ENCODE measurements at regions not wholly inside any gene's neighbourhood (a gene's known extent, or its start where the extent isn't known, plus 50 kb on each side); places are given as distances from the start of the nearest gene placed in this dataset.
"Not testable (repeated sequence)": the region's sequence is repeated elsewhere in the genome, so short reads cannot be mapped to it uniquely, and the experiment has no call there.

- H3K36me3 ChIP-seq (ENCODE audit: control insufficient read depth in 2 of 4, insufficient read depth in 4 of 4, low read length in 3 of 4); H3K79me2 ChIP-seq (ENCODE audit: control insufficient read depth in 1 of 2, insufficient read depth in 2 of 2, low read length in 2 of 2); H3K56ac ChIP-seq (replicated peaks; ENCODE audit: insufficient read length, low read depth, low read length); H3K79me1 ChIP-seq (ENCODE audit: low read depth, low read length); H4K91ac ChIP-seq (replicated peaks; ENCODE audit: insufficient read length, low read length); H3K23me2 ChIP-seq (ENCODE audit: low read depth, low read length); H4K5ac ChIP-seq (ENCODE audit: insufficient read length, low read depth, low read length); H3K23ac ChIP-seq (ENCODE audit: insufficient read length); H3K27ac ChIP-seq (ENCODE audit: low read depth, low read length); H3K18ac ChIP-seq (ENCODE audit: extremely low read depth, low read length); POLR2A ChIA-PET (ENCODE audit: partially characterized antibody); H2AK5ac ChIP-seq (ENCODE audit: low read depth, low read length); H2BK12ac ChIP-seq (ENCODE audit: low read depth, low read length); H3K9ac ChIP-seq (replicated peaks in 1 of 4; ENCODE audit: extremely low read depth in 1 of 4, low read depth in 3 of 4, low read length in 3 of 4); H3K27me3 ChIP-seq (replicated peaks in 1 of 4; ENCODE audit: control insufficient read depth in 3 of 4, extremely low read depth in 1 of 4, insufficient read depth in 3 of 4, low read length in 3 of 4); H4K20me1 ChIP-seq (replicated peaks in 1 of 2; ENCODE audit: control insufficient read depth in 1 of 2, insufficient read depth in 2 of 2, low read length in 2 of 2); FAIRE-seq; H4K8ac ChIP-seq (ENCODE audit: extremely low read depth, insufficient read depth, low read length); H3K14ac ChIP-seq (ENCODE audit: insufficient read length); H2BK20ac ChIP-seq (ENCODE audit: low read length); DNase-seq (ENCODE audit: low read depth in 1 of 2, low spot score in 2 of 2); CTCF ChIA-PET (ENCODE audit: partially characterized antibody); H3K9me3 ChIP-seq (ENCODE audit: insufficient read depth in 2 of 2, low read depth in 1 of 2, low read length in 1 of 2); H3K4me1 ChIP-seq (replicated peaks in 1 of 4; ENCODE audit: control insufficient read depth in 3 of 4, insufficient read depth in 4 of 4, low read length in 3 of 4); H2AFZ ChIP-seq (ENCODE audit: low read length); H3K4me3 ChIP-seq (ENCODE audit: extremely low read depth in 1 of 4, insufficient read depth in 2 of 4, low read depth in 3 of 4, low read length in 4 of 4); H2BK15ac ChIP-seq (ENCODE audit: low read length); H3K4ac ChIP-seq (replicated peaks; ENCODE audit: insufficient read length, low read depth, low read length); H2BK120ac ChIP-seq (replicated peaks; ENCODE audit: low read depth, low read length); H2BK5ac ChIP-seq (ENCODE audit: low read depth, low read length); H3K4me2 ChIP-seq (ENCODE audit: insufficient read depth in 1 of 2, low read depth in 2 of 2, low read length in 2 of 2): not testable (repeated sequence)
- WGBS, 2 experiments (ENCODE audit: extremely low coverage in 1 of 2, insufficient coverage in 1 of 2, insufficient read length in 1 of 2, insufficient replicate concordance in 2 of 2, low coverage in 1 of 2, low lambda C conversion rate in 2 of 2, missing lambda C conversion rate in 1 of 2): 90% methylated on average over 3 of the region's 3 CpGs; no CpG with 5 or more reads in 1 of the 2 experiments
These were observed 1272.1 kb downstream of the FAM133A start for GRCh38 chrX:94946137-94946536.

Data from H1 (cell line).